NCI-H226 (cell line): ENCODE measurements at regions not wholly inside any gene's neighbourhood (a gene's known extent, or its start where the extent isn't known, plus 50 kb on each side); places are given as distances from the start of the nearest gene placed in this dataset.
"Not testable (repeated sequence)": the region's sequence is repeated elsewhere in the genome, so short reads cannot be mapped to it uniquely, and the experiment has no call there.

Experiments used
- DNase-seq: peaks from one replicate; pipeline ENCODE4 v3.0.0-alpha.2; 2015

- no peak for DNase-seq
These were observed 69.8 kb downstream of the GADD45G start for GRCh38 chr9:89674667-89675057.

GRCh38 chr9:89675058-89675742 is 70.4 kb downstream of the GADD45G start:
- no peak for DNase-seq

GRCh38 chr9:89676281-89676680 is 71.5 kb downstream of the GADD45G start:
- no peak for DNase-seq

- no peak for DNase-seq
These were observed 73.0 kb downstream of the GADD45G start for GRCh38 chr9:89677702-89678395.

GRCh38 chr9:89678396-89679015 is 73.7 kb downstream of the GADD45G start:
- no peak for DNase-seq

- DNase-seq, result no peak
These were observed 74.2 kb downstream of the GADD45G start for GRCh38 chr9:89679016-89679415.

- no peak for DNase-seq
These were observed 74.8 kb downstream of the GADD45G start for GRCh38 chr9:89679581-89679980.

- DNase-seq, result no peak
These were observed 76.0 kb downstream of the GADD45G start for GRCh38 chr9:89680547-89681467.

- DNase-seq, result not testable (repeated sequence)
These were observed 76.7 kb downstream of the GADD45G start for GRCh38 chr9:89681468-89681859.

- no peak for DNase-seq
These were observed 78.8 kb downstream of the GADD45G start for GRCh38 chr9:89683626-89684025.

GRCh38 chr9:89684218-89684617 is 79.4 kb downstream of the GADD45G start:
- no peak for DNase-seq

GRCh38 chr9:89684912-89685636 is 80.3 kb downstream of the GADD45G start:
- DNase-seq, result no peak

- no peak for DNase-seq
These were observed 80.9 kb downstream of the GADD45G start for GRCh38 chr9:89685698-89686097.

GRCh38 chr9:89686126-89686525 is 81.3 kb downstream of the GADD45G start:
- DNase-seq, result no peak

GRCh38 chr9:89686621-89687020 is 81.8 kb downstream of the GADD45G start:
- no peak for DNase-seq

- no peak for DNase-seq
These were observed 82.4 kb downstream of the GADD45G start for GRCh38 chr9:89687188-89687587.

GRCh38 chr9:89687848-89688247 is 83.0 kb downstream of the GADD45G start:
- no peak for DNase-seq

GRCh38 chr9:89689321-89689720 is 84.5 kb downstream of the GADD45G start:
- not testable (repeated sequence) for DNase-seq

GRCh38 chr9:89690334-89690912 is 85.6 kb downstream of the GADD45G start:
- DNase-seq, result no peak

- DNase-seq, result no peak
These were observed 90.7 kb downstream of the GADD45G start for GRCh38 chr9:89695441-89695891.

GRCh38 chr9:89695979-89696378 is 91.2 kb downstream of the GADD45G start:
- not testable (repeated sequence) for DNase-seq

GRCh38 chr9:89696780-89697179 is 92.0 kb downstream of the GADD45G start:
- no peak for DNase-seq
